ENCODE measurements at regions not wholly inside any gene's neighbourhood (a gene's known extent, or its start where the extent isn't known, plus 50 kb on each side); places are given as distances from the start of the nearest gene placed in this dataset.
"Not testable (repeated sequence)": the region's sequence is repeated elsewhere in the genome, so short reads cannot be mapped to it uniquely, and the experiment has no call there.

DNA sequence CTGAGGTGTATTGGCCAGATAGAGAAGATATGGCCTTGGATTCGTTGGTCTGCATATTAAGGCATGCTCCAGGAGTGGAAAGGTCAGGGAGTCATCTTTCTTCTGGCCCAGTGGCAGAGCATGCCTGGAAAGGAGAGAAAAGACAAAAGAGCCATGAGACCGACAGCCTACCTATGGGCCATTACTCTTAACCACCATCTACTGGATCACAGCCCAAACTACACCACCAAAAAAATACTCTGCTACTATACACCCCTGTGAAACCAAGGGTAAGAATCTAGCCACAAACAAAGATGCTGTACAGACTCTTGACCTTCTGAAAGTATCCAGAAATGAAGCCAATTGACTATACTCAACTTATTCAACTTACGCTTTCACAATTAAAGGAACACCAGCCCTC lies 96.1 kb upstream of the PLSCR5 start:
- peaks cover 5% of the 10 kb centered on the region for H3K4me1 ChIP-seq (ENCODE audit: low read depth)
- no peaks in the 10 kb centered on the region for H3K9me3 ChIP-seq (ENCODE audit: low read depth)
- TF ChIP-seq, protein P1, sequence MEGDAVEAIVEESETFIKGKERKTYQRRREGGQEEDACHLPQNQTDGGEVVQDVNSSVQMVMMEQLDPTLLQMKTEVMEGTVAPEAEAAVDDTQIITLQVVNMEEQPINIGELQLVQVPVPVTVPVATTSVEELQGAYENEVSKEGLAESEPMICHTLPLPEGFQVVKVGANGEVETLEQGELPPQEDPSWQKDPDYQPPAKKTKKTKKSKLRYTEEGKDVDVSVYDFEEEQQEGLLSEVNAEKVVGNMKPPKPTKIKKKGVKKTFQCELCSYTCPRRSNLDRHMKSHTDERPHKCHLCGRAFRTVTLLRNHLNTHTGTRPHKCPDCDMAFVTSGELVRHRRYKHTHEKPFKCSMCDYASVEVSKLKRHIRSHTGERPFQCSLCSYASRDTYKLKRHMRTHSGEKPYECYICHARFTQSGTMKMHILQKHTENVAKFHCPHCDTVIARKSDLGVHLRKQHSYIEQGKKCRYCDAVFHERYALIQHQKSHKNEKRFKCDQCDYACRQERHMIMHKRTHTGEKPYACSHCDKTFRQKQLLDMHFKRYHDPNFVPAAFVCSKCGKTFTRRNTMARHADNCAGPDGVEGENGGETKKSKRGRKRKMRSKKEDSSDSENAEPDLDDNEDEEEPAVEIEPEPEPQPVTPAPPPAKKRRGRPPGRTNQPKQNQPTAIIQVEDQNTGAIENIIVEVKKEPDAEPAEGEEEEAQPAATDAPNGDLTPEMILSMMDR (IDR thresholded peaks at IDR 0.05; ENCODE audit: low read depth, low read length), result no peak
- no peak overlapping the region for H3K27ac ChIP-seq
- H3K36me3 ChIP-seq, result no peaks in the 10 kb centered on the region
- no peak overlapping the region for H3K4me3 ChIP-seq
- DNase-seq (ENCODE audit: low read depth in 1 of 2, low spot score in 1 of 2), result no peak
- H3K27me3 ChIP-seq, result no peaks in the 10 kb centered on the region

DNA sequence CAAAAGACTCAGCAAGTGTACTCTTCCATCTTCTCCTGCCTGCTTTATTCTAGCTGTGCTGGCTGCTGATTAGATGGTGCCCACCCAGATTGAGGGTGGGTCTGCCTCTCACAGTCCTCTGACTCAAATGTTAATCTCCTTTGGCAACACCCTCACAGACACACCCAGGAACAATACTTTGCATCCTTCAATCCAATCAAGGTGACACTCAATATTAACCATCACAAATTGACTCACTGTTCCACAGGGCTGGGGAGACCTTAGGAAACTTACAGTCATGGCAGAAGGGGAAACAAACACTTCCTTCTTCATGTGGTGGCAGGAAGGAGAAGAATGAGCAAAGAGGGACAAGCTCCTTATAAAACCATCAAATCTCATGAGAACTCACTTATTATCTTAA lies 94.9 kb upstream of the PLSCR5 start:
- H3K4me3 ChIP-seq; H3K27ac ChIP-seq; H3K4me1 ChIP-seq (ENCODE audit: low read depth); H3K9me3 ChIP-seq (ENCODE audit: low read depth); DNase-seq (ENCODE audit: low read depth in 1 of 2, low spot score in 1 of 2); H3K36me3 ChIP-seq; H3K27me3 ChIP-seq: not testable (repeated sequence)

DNA sequence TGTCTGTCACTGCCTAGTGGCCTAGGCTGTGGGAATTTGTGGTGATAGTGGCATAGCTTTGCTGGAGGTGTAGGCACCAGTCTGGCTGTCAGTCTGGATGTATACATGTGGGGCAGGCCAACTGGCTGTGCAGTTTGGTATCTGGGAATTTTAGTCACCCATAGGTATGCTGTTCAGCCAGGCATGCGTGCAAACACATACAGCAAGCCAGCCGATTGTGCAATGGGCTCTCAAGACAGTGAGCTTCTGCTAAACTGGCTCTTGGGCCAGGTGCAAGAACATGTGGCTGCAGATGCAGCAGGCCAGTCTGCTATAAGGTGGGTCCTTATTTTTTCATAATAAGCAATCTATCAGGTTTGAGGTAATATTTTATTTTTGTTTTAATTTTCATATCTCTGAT lies 87.1 kb upstream of the PLSCR5 start:
- Histone ChIP-seq H3K9me3 (ENCODE audit: low read depth) (no peaks in the 10 kb centered on the region), H3K27me3 (no peaks in the 10 kb centered on the region), H3K27ac (no peak overlapping the region), H3K36me3 (no peaks in the 10 kb centered on the region), H3K4me3 (no peak overlapping the region), H3K4me1 (ENCODE audit: low read depth) (no peaks in the 10 kb centered on the region)
- TF ChIP-seq, protein P1 (IDR thresholded peaks at IDR 0.05; ENCODE audit: low read depth, low read length), result no peak
- DNase-seq (ENCODE audit: low read depth in 1 of 2, low spot score in 1 of 2), result no peak

DNA sequence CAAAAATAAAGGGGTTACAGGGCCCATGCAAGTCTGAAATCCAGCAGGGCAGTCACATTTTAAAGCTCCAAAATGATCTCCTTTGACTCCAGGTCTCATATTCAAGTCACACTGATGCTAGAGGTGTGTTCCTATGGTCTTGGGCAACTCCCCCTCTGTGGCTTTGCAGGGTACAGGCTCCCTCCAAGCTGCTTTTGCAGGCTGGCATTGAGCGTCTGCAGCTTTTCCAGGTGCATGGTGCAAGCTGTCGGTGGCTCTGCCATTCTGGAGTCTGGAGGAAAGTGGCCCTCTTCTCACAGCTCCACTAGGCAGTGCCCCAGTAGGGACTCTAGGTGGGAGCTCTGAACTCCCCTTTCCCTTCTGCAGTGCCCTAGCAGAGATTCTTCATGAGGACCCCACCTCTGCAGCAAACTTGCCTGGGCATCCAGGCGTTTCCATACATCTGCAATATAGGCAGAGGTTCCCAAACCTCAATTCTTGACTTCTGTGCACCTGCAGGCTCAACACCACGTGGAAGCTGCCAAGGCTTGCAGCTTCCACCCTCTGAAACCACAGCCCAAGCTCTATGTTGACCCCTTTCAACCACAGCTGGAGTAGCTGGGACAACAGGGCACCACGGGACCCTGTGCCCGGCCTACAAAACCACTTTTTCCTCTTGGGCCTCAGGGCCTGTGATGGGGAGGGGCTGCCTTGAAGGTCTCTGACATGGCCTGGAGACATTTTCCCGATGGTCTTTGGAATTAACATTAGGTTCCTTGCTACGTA lies 80.1 kb upstream of the PLSCR5 start:
- Histone ChIP-seq H3K27me3 (no peaks in the 10 kb centered on the region), H3K27ac (no peak overlapping the region), H3K4me1 (ENCODE audit: low read depth) (no peaks in the 10 kb centered on the region), H3K9me3 (ENCODE audit: low read depth) (no peaks in the 10 kb centered on the region), H3K36me3 (no peaks in the 10 kb centered on the region), H3K4me3 (no peak overlapping the region)
- DNase-seq (ENCODE audit: low read depth in 1 of 2, low spot score in 1 of 2), result no peak
- TF ChIP-seq, protein P1 (IDR thresholded peaks at IDR 0.05; ENCODE audit: low read depth, low read length), result no peak

DNA sequence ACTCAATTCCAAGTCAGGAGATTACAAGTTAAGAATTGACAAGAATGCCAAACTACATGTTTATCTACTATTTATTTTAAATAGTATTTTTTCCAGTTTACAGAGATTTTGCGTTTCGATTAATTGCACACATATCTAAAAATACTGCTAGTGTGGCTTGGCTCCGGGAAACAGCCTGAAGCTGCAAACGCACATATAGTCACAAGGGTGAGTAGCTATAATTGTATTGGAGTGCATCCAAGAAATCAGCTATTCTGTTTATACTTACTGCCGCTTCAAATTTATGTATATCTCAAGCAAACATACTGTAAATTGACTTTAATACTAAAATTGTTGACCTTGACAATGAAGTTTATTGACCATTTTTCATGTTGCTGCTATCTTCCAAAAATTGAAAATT lies 77.0 kb upstream of the PLSCR5 start:
- TF ChIP-seq, protein P1 (IDR thresholded peaks at IDR 0.05; ENCODE audit: low read depth, low read length), result no peak
- H3K4me1 ChIP-seq (ENCODE audit: low read depth), result no peaks in the 10 kb centered on the region
- no peaks in the 10 kb centered on the region for H3K36me3 ChIP-seq

DNA sequence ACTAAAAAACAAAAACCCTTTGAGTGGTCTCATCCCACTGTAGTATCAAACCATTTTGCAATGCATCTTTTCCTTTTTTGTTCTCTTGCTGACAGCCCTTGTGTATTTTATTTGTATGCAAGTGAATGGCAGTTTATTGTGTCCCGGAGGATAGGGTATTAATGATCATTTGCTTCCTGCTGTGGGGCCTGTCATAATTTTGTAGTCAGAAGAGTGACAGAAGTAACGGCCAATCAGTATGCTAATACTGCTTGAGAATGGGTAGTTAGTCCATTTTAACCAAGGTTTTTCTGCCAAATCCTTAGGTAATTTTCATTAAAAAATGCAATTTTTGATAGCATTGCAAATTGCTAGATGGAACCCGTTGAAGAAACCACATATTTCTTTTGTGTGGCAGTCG lies 75.5 kb upstream of the PLSCR5 start:
- no peaks in the 10 kb centered on the region for H3K36me3 ChIP-seq
- no peak overlapping the region for H3K27ac ChIP-seq
- TF ChIP-seq, protein P1 (IDR thresholded peaks at IDR 0.05; ENCODE audit: low read depth, low read length), result no peak
- H3K9me3 ChIP-seq (ENCODE audit: low read depth), result no peaks in the 10 kb centered on the region
- H3K4me1 ChIP-seq (ENCODE audit: low read depth), result no peaks in the 10 kb centered on the region
- H3K4me3 ChIP-seq, result no peak overlapping the region
- DNase-seq (ENCODE audit: low read depth in 1 of 2, low spot score in 1 of 2), result no peak
- H3K27me3 ChIP-seq, result no peaks in the 10 kb centered on the region

More for the DNA sequence above, 77.0 kb upstream of the PLSCR5 start:
- no peak for DNase-seq (ENCODE audit: low read depth in 1 of 2, low spot score in 1 of 2)
- Histone ChIP-seq H3K9me3 (ENCODE audit: low read depth) (no peaks in the 10 kb centered on the region), H3K4me3 (no peak overlapping the region), H3K27ac (no peak overlapping the region), H3K27me3 (no peaks in the 10 kb centered on the region)
